Mesodermal cell (in vitro differentiated cells): ENCODE measurements at regions not wholly inside any gene's neighbourhood (a gene's known extent, or its start where the extent isn't known, plus 50 kb on each side); places are given as distances from the start of the nearest gene placed in this dataset.
"Not testable (repeated sequence)": the region's sequence is repeated elsewhere in the genome, so short reads cannot be mapped to it uniquely, and the experiment has no call there.

Experiments used
- H3K27ac ChIP-seq: 2 replicates; pipeline ENCODE4 v1.7.0; 2013; ENCODE audit warnings: mild to moderate bottlenecking, low read depth, low read length, moderate library complexity; ENCODE audit not compliant: severe bottlenecking
- H3K36me3 ChIP-seq: 2 replicates; pipeline ENCODE4 v1.7.1; 2013; ENCODE audit warnings: mild to moderate bottlenecking, low read length, moderate library complexity; ENCODE audit not compliant: control insufficient read depth, insufficient read depth
- H3K4me1 ChIP-seq: one replicate; pipeline ENCODE4 v1.7.1; 2013; ENCODE audit warnings: mild to moderate bottlenecking, low read length; ENCODE audit not compliant: insufficient read depth, control insufficient read depth, poor library complexity, severe bottlenecking
- H3K4me3 ChIP-seq: 2 replicates; pipeline ENCODE4 v1.7.0; 2013; ENCODE audit warnings: low read length, control low read depth, mild to moderate bottlenecking; ENCODE audit not compliant: insufficient read depth, poor library complexity, severe bottlenecking; ENCODE audit errors: extremely low read depth
- H3K9me3 ChIP-seq: 2 replicates; pipeline ENCODE4 v1.7.1; 2013; ENCODE audit warnings: mild to moderate bottlenecking, low read length, moderate library complexity; ENCODE audit not compliant: control insufficient read depth
- WGBS, 2 experiments: methylation state at CpG; one replicate each; pipeline ENCODE4 v1.1.5; 2013; ENCODE audit warnings: missing lambda C conversion rate in 2 of 2; ENCODE audit not compliant: insufficient coverage in 2 of 2; 5-methylcytosine and 5-hydroxymethylcytosine counted together

DNA sequence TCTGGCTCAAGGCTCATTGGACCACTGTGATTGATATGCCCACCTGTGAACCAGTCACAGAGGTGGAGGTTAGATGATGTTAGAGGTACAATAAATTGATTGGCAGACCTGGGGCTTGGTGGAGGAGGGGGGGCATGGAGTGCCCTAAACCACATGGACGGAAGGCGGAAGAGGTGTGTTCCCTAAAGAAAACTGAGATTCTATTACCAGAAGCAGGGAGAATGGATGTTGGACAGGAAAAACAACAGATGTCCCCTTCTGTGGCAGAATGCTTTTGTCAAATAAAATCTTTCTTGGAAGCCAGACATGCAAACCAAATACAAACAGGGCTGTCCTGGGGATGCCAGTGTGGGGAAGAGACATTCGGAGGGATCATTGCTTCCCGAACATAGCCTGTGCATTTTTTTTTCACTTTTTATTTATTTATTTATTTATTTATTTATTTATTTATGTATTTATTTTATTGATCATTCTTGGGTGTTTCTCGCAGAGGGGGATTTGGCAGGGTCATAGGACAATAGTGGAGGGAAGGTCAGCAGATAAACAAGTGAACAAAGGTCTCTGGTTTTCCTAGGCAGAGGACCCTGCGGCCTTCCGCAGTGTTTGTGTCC, 433.9 kb downstream of the RPS24 start:
- Histone ChIP-seq H3K36me3 (no peaks in the 10 kb centered on the region), H3K4me1 (peaks cover 6% of the 10 kb centered on the region), H3K4me3 (no peak overlapping the region), H3K27ac (no peak overlapping the region), H3K9me3 (peaks cover 3% of the 10 kb centered on the region)
- WGBS, 2 experiments = 91 to 95% methylated on average over 2 of the region's 7 CpGs

DNA sequence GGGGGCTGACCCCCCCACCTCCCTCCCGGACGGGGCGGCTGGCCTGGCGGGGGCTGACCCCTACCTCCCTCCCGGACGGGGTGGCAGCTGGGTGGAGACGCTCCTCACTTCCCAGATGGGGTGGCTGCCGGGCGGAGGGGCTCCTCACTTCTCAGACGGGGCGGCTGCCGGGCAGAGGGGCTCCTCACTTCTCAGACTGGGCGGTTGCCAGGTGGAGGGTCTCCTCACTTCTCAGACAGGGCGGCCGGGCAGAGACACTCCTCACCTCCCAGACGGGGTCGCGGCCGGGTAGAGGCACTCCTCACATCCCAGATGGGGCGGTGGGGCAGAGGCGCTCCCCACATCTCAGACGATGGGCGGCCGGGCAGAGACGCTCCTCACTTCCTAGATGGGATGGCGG, 435.1 kb downstream of the RPS24 start:
- WGBS, 2 experiments = 100% methylated on average over 1 to 2 of the region's 26 CpGs
- H3K4me1 ChIP-seq, H3K4me3 ChIP-seq, H3K27ac ChIP-seq, H3K36me3 ChIP-seq, H3K9me3 ChIP-seq: not testable (repeated sequence)

GRCh38 chr10:78470267-78471103, 436.8 kb downstream of the RPS24 start:
- WGBS, 2 experiments = 87 to 92% methylated on average over 5 of the region's 7 CpGs
- no peak overlapping the region for H3K4me3 ChIP-seq

DNA sequence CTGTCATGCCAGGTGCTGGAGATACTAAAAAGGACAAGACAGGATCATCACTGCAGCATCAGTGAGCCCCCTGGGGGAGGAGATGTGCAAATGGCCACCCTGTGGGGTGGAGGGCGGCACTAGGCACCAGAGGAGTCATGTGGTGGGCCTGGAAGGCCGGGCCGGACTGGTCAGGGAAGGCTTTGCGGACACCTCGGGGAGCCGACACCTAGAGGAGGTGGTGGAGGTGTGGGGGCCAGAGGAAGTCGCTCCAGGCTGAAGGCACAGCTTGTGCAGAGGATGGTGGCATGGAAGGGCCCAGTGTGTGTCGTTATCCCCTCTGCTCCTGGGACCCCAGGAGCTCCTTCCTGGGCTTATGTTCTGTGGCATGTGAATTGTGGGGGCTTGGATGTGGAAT, 437.7 kb downstream of the RPS24 start:
- WGBS, 2 experiments = 47 to 65% methylated on average over 3 to 4 of the region's 8 CpGs
- Histone ChIP-seq H3K9me3 (peaks cover 3% of the 10 kb centered on the region), H3K27ac (peak overlapping the region; percentile 17), H3K36me3 (no peaks in the 10 kb centered on the region), H3K4me1 (peaks cover 3% of the 10 kb centered on the region), H3K4me3 (no peak overlapping the region)

More at GRCh38 chr10:78470267-78471103, 436.8 kb downstream of the RPS24 start:
- Histone ChIP-seq H3K4me1 (peaks cover 3% of the 10 kb centered on the region), H3K36me3 (no peaks in the 10 kb centered on the region), H3K27ac (no peak overlapping the region), H3K9me3 (peaks cover 3% of the 10 kb centered on the region)

- 65 to 68% methylated on average over 6 to 8 of the region's 11 CpGs for WGBS, 2 experiments
- Histone ChIP-seq H3K4me3 (no peak overlapping the region), H3K36me3 (no peaks in the 10 kb centered on the region), H3K9me3 (peaks cover 3% of the 10 kb centered on the region), H3K4me1 (peaks cover 3% of the 10 kb centered on the region), H3K27ac (peak overlapping the region; percentile 80)
Observed at GRCh38 chr10:78471723-78472550, 438.3 kb downstream of the RPS24 start.

- 49 to 61% methylated on average over 4 to 7 of the region's 7 CpGs for WGBS, 2 experiments
- Histone ChIP-seq H3K9me3 (peaks cover 3% of the 10 kb centered on the region), H3K36me3 (no peaks in the 10 kb centered on the region), H3K4me1 (peaks cover 3% of the 10 kb centered on the region), H3K4me3 (no peak overlapping the region), H3K27ac (peak overlapping the region; percentile 80)
Observed at GRCh38 chr10:78472551-78472890, 438.9 kb downstream of the RPS24 start.

- Histone ChIP-seq H3K4me3 (no peak overlapping the region), H3K36me3 (no peaks in the 10 kb centered on the region), H3K27ac (no peak overlapping the region), H3K9me3 (peaks cover 3% of the 10 kb centered on the region), H3K4me1 (peaks cover 3% of the 10 kb centered on the region)
- 43 to 65% methylated on average over 3 to 4 of the region's 7 CpGs for WGBS, 2 experiments
Observed at GRCh38 chr10:78473006-78473405, 439.3 kb downstream of the RPS24 start.

DNA sequence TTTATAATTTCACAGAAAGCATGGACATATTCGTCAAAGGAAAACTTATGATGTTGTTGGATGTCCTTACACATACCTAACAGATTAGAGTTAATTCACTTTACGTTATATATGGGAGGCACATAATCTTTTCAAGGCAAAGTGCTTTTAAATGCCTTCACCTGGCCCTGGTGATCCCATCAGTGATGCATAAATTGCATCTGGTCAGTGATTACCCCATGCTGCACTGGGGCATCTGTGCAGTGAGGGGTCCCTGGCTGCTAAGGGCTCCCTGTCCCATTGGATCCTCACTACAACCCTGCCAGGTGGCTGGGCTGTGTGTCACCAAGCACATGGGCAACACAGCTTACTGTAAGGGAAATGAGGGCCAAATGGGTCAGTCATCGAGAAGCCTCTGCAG, 441.1 kb downstream of the RPS24 start:
- H3K4me3 ChIP-seq = no peak overlapping the region
- H3K36me3 ChIP-seq = no peaks in the 10 kb centered on the region
- H3K9me3 ChIP-seq = peaks cover 2% of the 10 kb centered on the region
- H3K27ac ChIP-seq = no peak overlapping the region
- peaks cover 3% of the 10 kb centered on the region for H3K4me1 ChIP-seq
- 100% methylated on average over 2 of the region's 3 CpGs for WGBS, 2 experiments

GRCh38 chr10:78475437-78475836, 441.8 kb downstream of the RPS24 start:
- Histone ChIP-seq H3K27ac (no peak overlapping the region), H3K9me3 (no peaks in the 10 kb centered on the region), H3K36me3 (no peaks in the 10 kb centered on the region), H3K4me1 (peaks cover 3% of the 10 kb centered on the region), H3K4me3 (no peak overlapping the region)
- WGBS, 2 experiments = 83 to 94% methylated on average over 3 to 5 of the region's 7 CpGs

GRCh38 chr10:78476156-78476555, 442.5 kb downstream of the RPS24 start:
- Histone ChIP-seq H3K4me3 (no peak overlapping the region), H3K36me3 (no peaks in the 10 kb centered on the region), H3K27ac (no peak overlapping the region), H3K4me1 (peaks cover 3% of the 10 kb centered on the region), H3K9me3 (no peaks in the 10 kb centered on the region)
- 82 to 95% methylated on average over 5 to 6 of the region's 8 CpGs for WGBS, 2 experiments
